PC-3 (cell line): ENCODE measurements at regions not wholly inside any gene's neighbourhood (a gene's known extent, or its start where the extent isn't known, plus 50 kb on each side); places are given as distances from the start of the nearest gene placed in this dataset.

Experiments
- ATAC-seq: fragments of 200-7000 bp; cut with Tn5 transposase; 2 replicates; pipeline ENCODE4 v1.9.1; 2020; ENCODE audit warnings: mild to moderate bottlenecking, moderate library complexity
- BruUV-seq: library from RNA; stranded (reverse); fragments of 400-500 nt; replicated peaks from 2 replicates; lab custom pipeline; 2021; lab: Mats Ljungman, UMichigan
- CTCF ChIA-PET: fragments of 300-600 bp; sonication (Branson Sonifier 250); formaldehyde crosslinking; loops from one replicate; lab custom pipeline; 2022; ENCODE audit warnings: antibody characterized with exemption; lab: Charles Lee
- POLR2A ChIA-PET: fragments of 300-600 bp; sonication (Branson Sonifier 250); formaldehyde crosslinking; loops from one replicate; lab custom pipeline; 2022; ENCODE audit warnings: antibody characterized with exemption; ENCODE audit not compliant: unreplicated experiment; lab: Charles Lee
- DNase-seq: peaks from one replicate; pipeline ENCODE4 v3.0.0-alpha.2; 2015
- H2AFZ ChIP-seq: fragments of 300-600 bp; sonication (generic); 2 replicates; pipeline ENCODE4 v1.6.0; 2016; ENCODE audit warnings: antibody characterized with exemption, low read length
- H3F3A ChIP-seq: fragments of 300-600 bp; sonication (generic); one replicate; pipeline ENCODE4 v1.6.0; 2017; ENCODE audit warnings: antibody characterized with exemption, low read length, control low read depth, mild to moderate bottlenecking; ENCODE audit not compliant: unreplicated experiment
- H3K27ac ChIP-seq: fragments of 300-600 bp; sonication (generic); 2 replicates; pipeline ENCODE4 v1.5.1; 2016; ENCODE audit warnings: mild to moderate bottlenecking, low read length
- H3K27me3 ChIP-seq: fragments of 300-600 bp; sonication (generic); 2 replicates; pipeline ENCODE4 v1.6.1; 2016; ENCODE audit warnings: low read length, mixed read lengths
- H3K36me3 ChIP-seq: fragments of 300-600 bp; sonication (generic); 2 replicates; pipeline ENCODE4 v1.6.1; 2016; ENCODE audit warnings: low read depth, mixed run types, low read length, mixed read lengths
- H3K4me1 ChIP-seq: fragments of 300-600 bp; sonication (generic); 2 replicates; pipeline ENCODE4 v1.5.1; 2016; ENCODE audit warnings: low read length; ENCODE audit not compliant: insufficient read depth
- H3K4me2 ChIP-seq: fragments of 300-600 bp; sonication (generic); 2 replicates; pipeline ENCODE4 v1.6.0; 2016; ENCODE audit warnings: low read length
- H3K4me3 ChIP-seq: fragments of 300-600 bp; sonication (generic); 2 replicates; pipeline ENCODE4 v1.5.1; 2016; ENCODE audit warnings: mild to moderate bottlenecking, low read length, mixed read lengths
- H3K79me2 ChIP-seq: fragments of 300-600 bp; sonication (generic); 2 replicates; pipeline ENCODE4 v1.6.1; 2017; ENCODE audit warnings: low read length, mixed read lengths
- H3K9ac ChIP-seq: fragments of 300-600 bp; sonication (generic); 2 replicates; pipeline ENCODE4 v1.6.0; 2016; ENCODE audit warnings: mild to moderate bottlenecking, low read length
- H3K9me2 ChIP-seq: fragments of 300-600 bp; sonication (generic); replicated peaks from 2 replicates; pipeline ENCODE4 v1.6.1; 2016; ENCODE audit warnings: mixed run types, low read length, mixed read lengths
- H3K9me3 ChIP-seq: fragments of 300-600 bp; sonication (generic); 2 replicates; pipeline ENCODE4 v1.6.1; 2016; ENCODE audit warnings: low read length, mixed read lengths
- H4K20me1 ChIP-seq: fragments of 300-600 bp; sonication (generic); 2 replicates; pipeline ENCODE4 v1.6.1; 2016; ENCODE audit warnings: low read length, mixed read lengths
- CTCF ChIP-seq: fragments of 300-600 bp; sonication (generic); conservative IDR thresholded peaks from 2 replicates; pipeline ENCODE4 v1.5.1; 2017; ENCODE audit warnings: antibody characterized with exemption, low read depth, mild to moderate bottlenecking, low read length
- EZH2 ChIP-seq: fragments of 300-600 bp; sonication (generic); IDR thresholded peaks from one replicate; pipeline ENCODE4 v1.6.1; 2017; ENCODE audit warnings: antibody characterized with exemption, mild to moderate bottlenecking, low read length; ENCODE audit not compliant: unreplicated experiment
- EZH2phosphoT487 ChIP-seq: fragments of 300-600 bp; sonication (generic); IDR thresholded peaks from 2 replicates; pipeline ENCODE4 v1.6.1; 2018; ENCODE audit warnings: mild to moderate bottlenecking, antibody characterized with exemption, low read length, borderline replicate concordance
- intact Hi-C: fragments of 100-400 bp; cut with micrococcal nuclease; formaldehyde crosslinking; loops from 2 replicates; pipeline ENCODE4 v1.9.0; 2023

DNA sequence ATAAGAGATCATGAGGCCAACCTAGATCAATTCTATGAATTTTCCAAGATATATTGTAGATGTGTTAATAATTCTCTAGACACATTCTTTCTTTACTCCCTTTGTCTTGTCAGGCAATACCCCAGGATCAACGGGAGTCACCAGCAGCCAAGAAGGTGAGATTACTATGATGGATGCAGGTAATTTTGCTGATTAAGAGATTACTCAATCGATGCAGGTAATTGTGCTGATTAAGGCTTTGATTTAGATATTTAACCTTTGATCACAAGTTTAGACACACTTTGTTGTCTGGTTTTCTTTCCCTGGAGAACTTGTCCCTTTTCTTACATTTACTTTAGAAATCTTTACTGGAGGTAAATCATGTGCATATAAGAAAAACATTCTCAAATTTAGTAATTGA, 134.3 kb upstream of the CNTN1 start:
- Histone ChIP-seq H3K27ac (no peak overlapping the region), H3K4me2 (no peak overlapping the region), H3K4me1 (no peaks in the 10 kb centered on the region), H3K9me3 (no peaks in the 10 kb centered on the region), H3K9ac (no peak overlapping the region), H3K79me2 (no peaks in the 10 kb centered on the region), H2AFZ (no peak overlapping the region), H3K9me2 (no peaks in the 10 kb centered on the region), H3F3A (no peaks in the 10 kb centered on the region), H3K27me3 (no peaks in the 10 kb centered on the region), H3K36me3 (no peaks in the 10 kb centered on the region), H3K4me3 (no peak overlapping the region), H4K20me1 (no peaks in the 10 kb centered on the region)
- ChIA-PET CTCF (no interaction called here), POLR2A (no interaction called here)
- DNase-seq = no peak
- intact Hi-C loops = no loop called here
- no peak for ATAC-seq
- BruUV-seq = no TSS peak
- TF ChIP-seq CTCF (no peak), EZH2phosphoT487 (no peak), EZH2 (no peak)

DNA sequence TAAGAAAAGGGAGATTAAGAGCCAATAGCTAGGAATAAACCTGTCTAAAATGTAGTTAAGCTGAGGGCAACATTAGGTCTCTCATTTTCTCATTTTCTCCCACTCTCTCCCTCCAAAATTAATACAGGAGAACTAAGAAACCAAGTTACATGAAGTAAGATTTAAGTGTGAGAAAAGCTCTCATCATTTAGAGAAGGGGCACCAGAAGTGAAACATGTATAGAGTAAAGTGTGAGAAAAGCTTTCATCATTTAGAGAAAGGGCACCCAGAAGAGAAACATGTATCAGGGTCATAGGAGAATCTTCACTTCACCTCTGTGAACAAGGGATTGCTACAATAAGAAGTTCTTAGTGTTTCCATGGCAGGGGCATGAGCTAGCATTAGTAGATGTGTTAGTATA, 132.4 kb upstream of the CNTN1 start:
- Histone ChIP-seq H2AFZ (no peak overlapping the region), H3K9ac (no peak overlapping the region), H3K27ac (no peak overlapping the region), H3K4me3 (no peak overlapping the region), H3F3A (no peaks in the 10 kb centered on the region), H3K36me3 (no peaks in the 10 kb centered on the region), H3K79me2 (no peaks in the 10 kb centered on the region), H3K4me1 (no peaks in the 10 kb centered on the region), H3K27me3 (no peaks in the 10 kb centered on the region), H3K4me2 (no peak overlapping the region), H4K20me1 (no peaks in the 10 kb centered on the region), H3K9me2 (no peaks in the 10 kb centered on the region), H3K9me3 (no peaks in the 10 kb centered on the region)
- ATAC-seq = no peak
- POLR2A ChIA-PET = no interaction called here
- no TSS peak for BruUV-seq
- intact Hi-C loops = no loop called here
- CTCF ChIA-PET = no interaction called here
- no peak for DNase-seq
- TF ChIP-seq EZH2 (no peak), CTCF (no peak), EZH2phosphoT487 (no peak)

DNA sequence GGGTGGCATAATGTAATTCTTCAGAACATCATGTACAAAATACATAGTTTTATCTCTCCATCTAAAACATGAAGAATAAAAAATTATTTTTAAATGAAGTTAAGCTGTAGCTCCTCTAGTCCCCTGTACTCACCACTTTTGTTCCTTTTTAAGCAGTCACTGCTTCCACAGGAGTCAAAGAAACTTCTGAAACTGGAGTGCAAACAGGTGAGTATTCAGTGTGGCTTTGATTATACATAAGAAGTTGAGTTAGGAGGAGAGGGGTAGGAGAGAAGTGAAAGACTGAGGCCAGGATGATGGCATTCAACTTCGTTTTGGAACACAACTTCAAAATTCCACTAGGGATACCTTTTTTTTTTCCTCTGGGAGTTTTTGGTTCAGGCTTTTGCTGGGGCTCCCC, 131.4 kb upstream of the CNTN1 start:
- H3K27me3 ChIP-seq = no peaks in the 10 kb centered on the region
- ChIA-PET POLR2A (interaction anchor here (0.6 kb wide), 1 partner anchor 313 kb away, joined by 4 read pairs; no protein-coding TSS in a partner anchor), CTCF (no interaction called here)
- H4K20me1 ChIP-seq = no peaks in the 10 kb centered on the region
- no peaks in the 10 kb centered on the region for H3K9me2 ChIP-seq
- intact Hi-C loops = no loop called here
- no peak overlapping the region for H3K4me3 ChIP-seq
- H3K79me2 ChIP-seq = no peaks in the 10 kb centered on the region
- no peak overlapping the region for H3K27ac ChIP-seq
- no peak overlapping the region for H3K4me2 ChIP-seq
- no peaks in the 10 kb centered on the region for H3K36me3 ChIP-seq
- BruUV-seq = no TSS peak
- ATAC-seq = no peak
- no peak for TF ChIP-seq EZH2phosphoT487
- no peak overlapping the region for H3K9ac ChIP-seq
- H3F3A ChIP-seq = no peaks in the 10 kb centered on the region
- DNase-seq = no peak
- no peaks in the 10 kb centered on the region for H3K4me1 ChIP-seq
- H3K9me3 ChIP-seq = no peaks in the 10 kb centered on the region
- H2AFZ ChIP-seq = no peak overlapping the region
